GM13976 (cell line): ENCODE measurements at regions not wholly inside any gene's neighbourhood (a gene's known extent, or its start where the extent isn't known, plus 50 kb on each side); places are given as distances from the start of the nearest gene placed in this dataset.

ENCODE experiments used
- DNase-seq: peaks from one replicate; pipeline ENCODE4 v3.0.0; 2012; ENCODE audit warnings: low spot score
- in situ Hi-C: fragments of 300-500 bp; cut with MboI; formaldehyde crosslinking; loops from one replicate; pipeline ENCODE4 v1.12.0; 2022; ENCODE audit warnings: low sequenced_read_pairs, mixed read lengths, inconsistent platforms; ENCODE audit not compliant: unreplicated experiment
- TF ChIP-seq, protein P1 (sequence below): IDR thresholded peaks from 2 replicates; pipeline ENCODE4 v1.5.1; 2012; ENCODE audit warnings: borderline replicate concordance, mild to moderate bottlenecking; ENCODE audit not compliant: insufficient read depth; ENCODE audit errors: extremely low read depth, missing control alignments, control extremely low read depth

DNA sequence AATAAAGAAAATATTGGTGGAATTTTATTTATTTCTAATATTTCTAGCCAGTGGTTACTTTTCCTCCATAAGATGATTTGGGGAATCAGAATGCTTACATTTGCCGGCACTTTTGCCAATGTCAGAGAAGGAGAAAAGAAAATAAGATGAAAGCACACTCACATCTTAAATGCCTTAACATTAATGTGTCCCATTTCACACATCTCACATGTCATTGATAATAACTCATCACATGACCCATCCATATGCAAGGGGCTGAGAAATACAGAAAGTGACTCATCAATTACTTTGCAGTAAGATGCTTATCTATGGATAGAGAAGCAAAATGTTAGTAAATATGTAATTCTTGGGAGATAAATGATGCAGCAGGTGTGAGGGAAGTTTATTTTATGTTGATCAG lies 1531.0 kb downstream of the PCDH7 start:
- DNase-seq = no peak
- TF ChIP-seq, protein P1, sequence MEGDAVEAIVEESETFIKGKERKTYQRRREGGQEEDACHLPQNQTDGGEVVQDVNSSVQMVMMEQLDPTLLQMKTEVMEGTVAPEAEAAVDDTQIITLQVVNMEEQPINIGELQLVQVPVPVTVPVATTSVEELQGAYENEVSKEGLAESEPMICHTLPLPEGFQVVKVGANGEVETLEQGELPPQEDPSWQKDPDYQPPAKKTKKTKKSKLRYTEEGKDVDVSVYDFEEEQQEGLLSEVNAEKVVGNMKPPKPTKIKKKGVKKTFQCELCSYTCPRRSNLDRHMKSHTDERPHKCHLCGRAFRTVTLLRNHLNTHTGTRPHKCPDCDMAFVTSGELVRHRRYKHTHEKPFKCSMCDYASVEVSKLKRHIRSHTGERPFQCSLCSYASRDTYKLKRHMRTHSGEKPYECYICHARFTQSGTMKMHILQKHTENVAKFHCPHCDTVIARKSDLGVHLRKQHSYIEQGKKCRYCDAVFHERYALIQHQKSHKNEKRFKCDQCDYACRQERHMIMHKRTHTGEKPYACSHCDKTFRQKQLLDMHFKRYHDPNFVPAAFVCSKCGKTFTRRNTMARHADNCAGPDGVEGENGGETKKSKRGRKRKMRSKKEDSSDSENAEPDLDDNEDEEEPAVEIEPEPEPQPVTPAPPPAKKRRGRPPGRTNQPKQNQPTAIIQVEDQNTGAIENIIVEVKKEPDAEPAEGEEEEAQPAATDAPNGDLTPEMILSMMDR = no peak
- in situ Hi-C loops = no loop called here

DNA sequence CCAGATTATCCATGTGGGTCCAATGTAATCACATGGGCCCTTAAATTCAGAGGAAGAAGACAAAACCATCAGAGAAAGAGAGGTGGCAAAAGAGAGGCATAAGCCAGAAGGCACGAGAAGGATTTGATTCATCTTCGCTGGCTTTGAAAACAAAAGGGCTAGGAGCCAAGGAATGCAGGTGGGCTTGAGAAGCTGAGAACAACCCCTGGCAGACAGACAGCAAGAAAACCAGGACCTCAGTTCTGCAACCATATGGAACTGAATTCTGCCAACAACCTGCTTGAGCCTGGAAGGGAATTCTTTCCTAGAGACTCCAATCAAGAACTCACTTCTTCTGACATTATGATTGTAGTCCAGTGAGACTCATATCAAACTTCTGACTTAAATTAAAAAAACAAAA lies 1531.8 kb downstream of the PCDH7 start:
- TF ChIP-seq, protein P1 = no peak
- no peak for DNase-seq
- in situ Hi-C loops = no loop called here

DNA sequence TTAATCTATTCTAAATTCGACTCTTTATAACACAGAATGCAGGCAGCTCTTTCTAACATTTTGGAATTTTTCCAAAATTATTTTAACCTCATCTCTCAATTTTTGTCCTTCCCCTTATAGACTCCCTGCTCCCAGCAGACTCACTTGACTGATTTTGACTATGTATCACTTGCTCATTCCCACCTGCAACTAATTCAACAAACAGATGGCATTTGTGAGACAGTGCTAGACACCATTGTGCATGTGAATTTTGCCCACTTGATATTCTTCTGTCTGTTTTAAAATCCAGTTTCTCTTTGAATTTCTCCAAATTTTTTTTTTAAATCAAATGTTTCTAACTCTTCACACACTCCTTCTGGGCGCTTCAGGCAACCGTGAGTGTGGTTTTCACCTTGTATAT lies 1534.0 kb downstream of the PCDH7 start:
- TF ChIP-seq, protein P1 = no peak
- in situ Hi-C loops = no loop called here
- DNase-seq = no peak

DNA sequence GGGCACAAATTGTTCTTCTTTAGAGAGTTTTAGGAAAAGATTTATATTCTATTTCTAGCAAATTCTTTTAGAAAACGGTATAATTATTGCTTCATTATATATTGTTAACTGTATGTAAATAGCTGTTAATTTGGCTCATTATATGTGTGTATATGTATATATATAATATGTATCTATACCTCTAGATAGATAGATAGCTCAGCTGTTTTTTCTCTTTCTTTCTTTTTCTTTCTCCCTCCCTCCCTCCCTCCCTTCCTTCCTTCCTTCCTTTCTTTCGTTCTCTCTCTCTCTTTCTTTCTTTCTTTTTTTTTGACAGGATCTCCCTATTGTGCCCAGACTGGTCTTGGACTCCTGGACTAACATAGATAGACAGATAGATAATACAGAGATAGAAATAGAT lies 1538.8 kb downstream of the PCDH7 start:
- in situ Hi-C loops = no loop called here
- DNase-seq = no peak
- TF ChIP-seq, protein P1 = no peak

DNA sequence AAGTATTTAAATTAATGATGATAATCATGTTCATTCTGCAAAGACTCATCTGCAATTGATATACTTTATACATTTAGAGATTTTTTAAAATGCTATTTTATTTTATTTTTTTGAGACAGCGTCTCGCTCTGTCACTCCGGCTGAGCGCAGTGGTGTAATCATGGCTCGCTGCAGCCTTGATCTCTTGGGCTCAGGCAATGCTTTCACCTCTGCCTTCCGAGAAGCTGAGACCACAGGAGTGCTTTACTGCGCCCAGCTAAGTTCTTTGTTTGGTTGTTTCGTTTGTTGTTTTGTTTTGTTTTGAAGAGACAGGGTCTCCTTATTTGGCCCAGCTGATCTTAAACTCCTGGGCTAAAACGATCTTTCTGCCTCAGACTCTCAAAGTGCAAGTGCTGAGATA lies 1541.0 kb downstream of the PCDH7 start:
- TF ChIP-seq, protein P1 = no peak
- in situ Hi-C loops = no loop called here

DNA sequence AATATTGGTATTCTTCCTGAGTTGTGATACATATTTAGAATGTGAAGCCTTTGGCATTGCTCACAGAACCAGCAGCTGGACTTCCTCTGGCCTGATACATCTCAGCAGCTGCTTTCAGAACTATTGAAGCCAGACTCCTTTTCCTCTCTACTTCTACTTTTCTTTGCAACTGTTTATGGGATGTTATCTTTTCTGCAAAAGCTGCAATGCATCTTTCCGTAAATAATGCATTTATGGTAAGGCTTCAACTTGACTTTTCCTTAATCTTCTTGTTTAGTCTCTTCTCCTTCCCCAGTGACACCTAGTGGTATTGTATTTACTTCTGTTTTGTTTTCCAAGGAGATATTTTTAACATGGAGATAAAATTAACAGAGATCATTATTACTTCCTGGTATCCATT lies 1548.7 kb downstream of the PCDH7 start:
- DNase-seq = no peak
- in situ Hi-C loops = no loop called here
- TF ChIP-seq, protein P1 = no peak

More for the DNA sequence above, 1541.0 kb downstream of the PCDH7 start:
- no peak for DNase-seq

DNA sequence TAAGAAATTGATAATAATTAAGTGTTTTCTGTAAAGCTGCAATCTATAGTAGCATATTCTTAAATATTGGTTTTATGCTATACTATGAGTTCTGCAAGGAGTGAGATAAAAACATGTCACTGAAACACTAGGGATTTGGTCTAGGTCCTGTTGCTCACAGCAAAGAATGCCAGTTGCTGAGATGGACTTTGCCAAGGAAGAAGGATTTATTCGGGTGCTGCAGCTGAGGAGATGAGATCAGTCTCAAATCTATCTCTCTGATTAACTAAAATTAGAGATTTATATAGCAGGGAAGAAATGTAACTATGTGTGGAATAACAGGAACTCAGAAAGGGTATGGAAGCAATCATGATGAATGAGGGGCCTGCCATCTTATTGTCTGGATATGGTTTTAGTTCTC lies 1569.9 kb downstream of the PCDH7 start:
- TF ChIP-seq, protein P1 = no peak
- no peak for DNase-seq
- in situ Hi-C loops = no loop called here
